Left ventricle myocardium superior (tissue), 1 donor: ENCODE measurements at regions not wholly inside any gene's neighbourhood (a gene's known extent, or its start where the extent isn't known, plus 50 kb on each side); places are given as distances from the start of the nearest gene placed in this dataset.
"Not testable (repeated sequence)": the region's sequence is repeated elsewhere in the genome, so short reads cannot be mapped to it uniquely, and the experiment has no call there.

ENCODE experiments used
- ATAC-seq: fragments of 200-7000 bp; cut with Tn5 transposase; one replicate; pipeline ENCODE4 v1.9.1; 2020; ENCODE audit warnings: mild to moderate bottlenecking, moderate library complexity
- DNase-seq: peaks from one replicate; pipeline ENCODE4 v3.0.0-alpha.2; 2020
- intact Hi-C: fragments of 100-400 bp; cut with micrococcal nuclease; formaldehyde crosslinking; loops from one replicate; pipeline ENCODE4 v1.11.0; 2022
- donor health status: DM: no; HTN: yes; CAD: no; lungs with severe emphysema.

DNA sequence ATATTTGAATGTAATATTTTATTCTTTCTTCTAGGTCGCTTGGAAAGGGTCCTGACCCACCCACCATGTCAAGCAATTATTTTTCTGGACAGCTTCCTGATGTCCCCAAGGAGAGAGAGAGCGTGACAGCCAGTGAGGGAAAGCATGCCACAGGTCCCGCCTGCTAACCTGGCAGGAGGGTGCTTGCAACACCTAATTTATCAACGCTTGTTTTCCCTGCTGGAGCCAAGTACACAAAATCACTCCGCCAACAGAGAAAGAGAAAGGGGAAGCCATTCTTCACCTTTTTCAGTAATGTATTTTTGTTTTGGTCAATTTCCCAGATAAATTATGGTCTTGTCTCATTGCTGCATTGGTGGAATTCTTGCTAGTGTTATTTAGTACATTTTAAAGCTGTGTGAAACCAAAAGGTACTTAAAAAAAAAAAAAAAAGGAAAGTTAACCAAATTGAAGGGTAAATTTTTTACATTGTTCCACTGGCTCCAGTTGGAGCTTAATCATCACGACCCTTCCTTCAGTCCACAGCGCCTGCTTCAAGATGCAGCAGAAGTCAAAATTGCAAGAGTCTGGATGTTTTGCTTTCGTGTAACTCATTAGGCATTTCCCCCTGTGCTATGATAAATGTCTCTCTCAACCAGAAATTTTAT, 88.5 kb upstream of the COPS8 start:
- DNase-seq (no peak), ATAC-seq (no peak)
- intact Hi-C loops, result no loop called here

DNA sequence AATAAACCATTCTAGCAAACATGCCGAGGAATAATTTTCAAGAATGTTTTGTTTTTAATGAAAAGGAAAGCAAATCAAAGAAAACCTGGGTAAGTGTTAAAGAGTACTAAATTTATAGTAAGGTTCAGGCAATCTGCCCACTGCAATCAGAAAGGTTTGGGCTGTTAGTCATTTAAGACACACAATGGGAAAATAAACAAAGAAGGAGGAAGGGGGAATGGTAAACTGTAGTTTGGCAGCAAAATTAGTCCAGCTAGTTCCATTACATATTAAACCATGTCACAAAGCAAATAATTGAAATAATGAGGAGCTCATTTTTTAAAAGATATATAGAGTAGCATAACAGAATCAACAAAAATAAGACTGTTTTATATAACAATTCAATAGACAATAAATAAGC, 87.5 kb upstream of the COPS8 start:
- ATAC-seq, result no peak
- intact Hi-C loops, result no loop called here
- no peak for DNase-seq

DNA sequence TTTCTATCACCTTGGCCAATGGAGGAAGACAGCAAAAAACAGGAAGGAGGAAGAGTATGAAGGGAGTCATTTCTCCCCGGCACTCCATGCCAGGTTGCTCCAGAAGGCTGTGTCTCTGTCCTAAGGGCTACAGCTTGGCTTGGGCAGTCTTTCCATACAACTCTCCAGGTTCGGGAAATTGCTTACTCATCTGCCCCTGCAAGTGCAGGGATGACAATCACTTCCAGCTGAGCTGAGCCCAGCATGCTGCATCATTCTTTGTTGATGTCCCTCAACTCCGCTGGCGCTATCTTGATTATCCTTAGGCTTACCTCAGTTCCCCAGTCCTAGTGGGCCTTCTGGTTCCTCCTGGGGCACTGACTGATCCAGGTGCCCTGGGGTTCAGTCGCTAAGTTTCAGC, 86.9 kb upstream of the COPS8 start:
- ATAC-seq, result no peak
- no peak for DNase-seq
- intact Hi-C loops, result no loop called here

DNA sequence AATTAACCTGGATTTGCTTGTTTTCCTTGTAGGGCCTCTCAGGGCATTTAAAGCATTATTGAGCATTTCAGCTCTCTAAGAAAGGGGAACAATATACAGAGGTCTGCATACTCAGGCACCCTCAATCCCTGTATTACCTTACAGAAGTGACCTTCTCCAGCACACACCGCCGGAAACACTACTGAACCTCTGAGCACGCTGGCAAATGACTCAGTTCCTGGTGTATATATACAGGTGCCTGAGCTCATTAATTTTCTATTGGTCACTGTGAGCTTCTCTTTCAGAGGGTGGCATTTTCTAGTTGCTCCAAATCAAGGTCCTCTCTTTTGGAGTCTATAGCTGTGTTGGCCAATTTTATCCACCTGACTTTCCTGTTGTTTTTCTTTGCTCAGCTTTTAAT, 85.2 kb upstream of the COPS8 start:
- DNase-seq (no peak), ATAC-seq (no peak)
- intact Hi-C loops, result no loop called here

DNA sequence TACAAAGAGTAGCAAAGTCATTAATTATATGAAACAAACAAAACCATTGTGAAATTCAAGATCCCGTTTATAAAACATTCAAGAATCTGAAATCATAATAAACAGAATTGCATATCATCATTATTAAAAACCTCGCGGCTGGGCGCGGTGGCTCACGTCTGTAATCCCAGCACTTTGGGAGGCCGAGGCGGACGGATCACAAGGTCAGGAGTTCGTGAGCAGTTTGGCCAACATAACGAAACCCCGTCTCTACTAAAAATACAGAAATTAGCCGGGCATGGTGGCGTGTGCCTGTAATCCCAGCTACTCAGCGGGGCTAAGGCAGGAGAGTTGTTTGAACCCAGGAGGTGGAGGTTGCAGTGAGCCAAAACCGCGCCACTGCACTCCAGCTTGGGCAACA, 80.3 kb upstream of the COPS8 start:
- DNase-seq, ATAC-seq, intact Hi-C loops: not testable (repeated sequence)

DNA sequence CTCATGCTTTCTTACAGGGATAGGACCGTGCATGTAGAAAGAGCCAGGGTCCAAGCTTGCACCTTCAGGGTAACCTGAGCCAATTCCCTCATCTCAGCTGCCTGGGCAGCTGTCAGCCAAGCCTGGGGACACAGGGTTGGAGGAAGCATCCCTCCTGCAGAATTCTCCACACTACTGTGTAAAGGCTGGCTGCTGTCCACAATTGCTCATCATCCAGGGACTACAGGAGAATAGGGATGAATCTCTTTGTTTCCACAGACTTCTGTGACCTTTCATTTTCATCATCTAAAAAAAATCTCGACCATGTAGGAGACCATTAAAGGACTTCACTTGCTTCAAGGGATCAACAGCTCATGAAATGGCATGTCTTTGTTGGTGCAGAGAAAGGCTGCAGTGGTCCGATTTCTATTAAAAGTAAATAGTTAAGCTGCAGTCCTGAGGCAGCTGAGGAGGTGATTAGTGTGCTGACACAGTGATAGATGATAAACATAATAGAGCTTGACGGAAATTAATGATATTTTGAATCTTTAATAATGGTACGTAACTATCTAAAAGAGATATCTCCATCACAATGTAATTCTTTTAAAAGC, 74.4 kb upstream of the COPS8 start:
- ATAC-seq, result no peak
- intact Hi-C loops, result no loop called here
- no peak for DNase-seq

DNA sequence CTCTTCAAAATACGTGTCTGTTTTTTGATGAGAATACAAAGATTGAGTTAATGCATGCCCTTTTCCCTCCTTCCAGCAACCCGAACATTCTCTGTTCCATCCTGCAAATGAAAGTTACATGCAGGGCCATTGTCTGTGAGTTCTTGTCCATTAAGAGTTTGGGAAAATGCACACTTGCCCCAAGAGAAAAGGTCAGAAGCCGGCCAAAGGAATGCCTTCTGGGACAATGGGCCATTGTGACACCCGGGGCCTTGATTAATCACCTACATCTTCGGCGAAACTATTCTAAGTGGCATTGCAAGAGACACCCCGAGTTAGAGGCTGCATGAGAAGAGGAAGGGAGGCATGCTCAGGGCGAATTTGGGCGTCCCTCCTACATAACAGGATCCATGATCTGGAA, 73.7 kb upstream of the COPS8 start:
- DNase-seq, result no peak
- intact Hi-C loops, result no loop called here
- ATAC-seq, result no peak

DNA sequence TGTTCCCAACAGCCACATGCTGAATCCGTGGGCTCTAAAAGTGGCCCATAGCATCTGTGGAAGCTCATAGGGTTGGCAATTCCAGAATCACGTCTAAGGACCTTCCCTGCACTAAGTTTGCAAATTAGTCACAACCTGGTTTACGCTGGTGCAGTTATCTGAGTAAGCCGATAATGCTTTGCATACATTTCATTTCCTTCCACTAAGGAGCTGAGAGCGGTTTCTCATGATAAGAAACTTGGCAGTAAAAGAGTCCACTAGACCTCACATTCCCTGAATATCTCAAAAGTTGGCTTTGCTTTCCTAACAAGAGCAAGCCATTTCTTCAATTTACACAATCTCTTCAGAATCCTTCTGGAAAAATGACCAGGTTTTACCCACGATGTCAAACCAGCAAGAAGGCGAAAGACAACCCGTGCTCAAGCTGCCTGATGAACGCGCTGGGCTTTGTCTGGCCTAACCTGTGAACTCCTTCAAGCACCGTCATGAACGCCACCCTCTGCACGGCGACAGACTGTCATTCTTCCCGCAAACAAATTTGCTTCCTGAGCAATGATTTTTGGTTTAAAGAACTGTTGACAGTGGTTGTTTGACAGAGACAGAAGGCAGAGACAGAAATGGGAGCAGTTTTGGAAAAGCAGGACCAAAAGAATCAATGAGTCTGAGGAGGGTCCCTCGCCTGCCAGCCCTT, 73.0 kb upstream of the COPS8 start:
- ATAC-seq (no peak), DNase-seq (no peak)
- intact Hi-C loops, result no loop called here

DNA sequence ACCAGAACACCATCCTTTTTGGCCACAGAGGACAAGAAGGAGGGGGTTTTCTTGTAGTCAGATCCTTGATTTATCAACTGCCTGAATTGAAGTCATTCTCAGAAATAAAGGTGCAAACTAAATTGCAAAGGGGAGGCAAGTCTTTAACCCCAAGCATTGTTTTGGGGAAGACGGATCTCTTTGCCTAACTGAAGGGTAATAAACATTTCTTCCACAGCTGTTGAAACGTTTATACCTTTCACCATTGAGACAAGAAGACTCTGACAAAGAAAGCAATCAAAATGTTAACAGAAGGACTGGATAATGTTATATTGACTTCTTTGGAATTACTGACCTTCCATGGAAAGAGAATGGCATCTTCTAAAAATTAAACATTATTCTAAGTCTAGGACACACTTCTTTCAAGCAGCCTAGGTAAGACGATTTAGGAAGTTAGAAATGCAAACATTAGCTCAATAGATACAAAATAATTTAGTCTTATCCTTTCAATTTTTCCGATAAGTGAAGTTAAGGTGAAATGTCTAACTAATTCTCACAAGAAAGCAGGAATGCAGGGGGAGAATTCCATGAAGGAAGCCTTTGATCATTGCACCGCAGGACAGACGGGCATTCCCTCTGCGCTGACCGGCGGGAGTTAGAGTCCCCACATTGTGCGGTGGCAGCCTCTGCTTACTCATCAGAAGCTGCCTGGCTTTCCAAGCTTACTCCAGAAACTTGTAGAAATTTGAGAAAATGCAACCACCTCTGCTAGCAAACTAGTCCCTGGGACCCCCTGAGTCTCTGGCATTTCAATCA, 69.4 kb upstream of the COPS8 start:
- DNase-seq (no peak), ATAC-seq (no peak)
- intact Hi-C loops, result no loop called here

DNA sequence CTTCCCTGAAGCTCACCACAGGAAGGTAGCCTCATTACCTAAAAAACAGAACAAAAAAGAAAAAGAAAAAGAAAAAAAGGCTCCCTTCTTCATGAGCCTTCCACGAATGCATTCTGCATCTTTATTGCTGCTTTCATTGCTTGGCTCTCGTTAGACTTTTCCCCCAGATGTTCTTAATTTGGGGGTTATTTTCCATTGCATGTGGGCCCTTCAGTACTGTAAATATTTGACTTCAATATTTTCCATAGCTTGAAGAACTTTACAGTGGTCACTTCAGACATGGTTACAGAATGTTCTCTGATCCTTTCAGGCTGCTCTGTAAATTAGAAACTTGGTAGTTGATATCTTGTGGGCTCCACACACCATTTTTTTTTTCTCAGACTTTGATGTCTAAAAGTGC, 65.6 kb upstream of the COPS8 start:
- ATAC-seq (no peak), DNase-seq (no peak)
- intact Hi-C loops, result no loop called here

DNA sequence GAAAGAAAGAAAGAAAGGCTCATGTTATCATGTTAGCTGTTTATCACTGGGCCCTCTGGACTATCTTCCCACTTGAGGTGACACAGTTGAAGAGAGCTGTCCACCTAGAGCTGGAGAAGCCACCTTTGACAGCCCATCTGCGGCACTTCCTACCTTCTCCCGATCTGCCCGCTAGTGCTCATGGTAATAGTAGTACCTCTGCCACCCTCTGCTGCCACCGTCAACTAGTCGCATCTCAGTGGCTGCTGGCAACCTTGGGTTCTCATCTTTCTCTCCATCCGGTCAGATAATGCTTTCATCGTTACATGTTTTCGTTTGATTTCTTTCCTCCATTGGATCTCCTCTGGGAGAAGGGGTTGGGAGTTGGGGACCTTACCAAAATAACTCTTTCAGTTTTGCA, 63.2 kb upstream of the COPS8 start:
- DNase-seq, result no peak
- intact Hi-C loops, result no loop called here
- peak; percentile 28 for ATAC-seq

DNA sequence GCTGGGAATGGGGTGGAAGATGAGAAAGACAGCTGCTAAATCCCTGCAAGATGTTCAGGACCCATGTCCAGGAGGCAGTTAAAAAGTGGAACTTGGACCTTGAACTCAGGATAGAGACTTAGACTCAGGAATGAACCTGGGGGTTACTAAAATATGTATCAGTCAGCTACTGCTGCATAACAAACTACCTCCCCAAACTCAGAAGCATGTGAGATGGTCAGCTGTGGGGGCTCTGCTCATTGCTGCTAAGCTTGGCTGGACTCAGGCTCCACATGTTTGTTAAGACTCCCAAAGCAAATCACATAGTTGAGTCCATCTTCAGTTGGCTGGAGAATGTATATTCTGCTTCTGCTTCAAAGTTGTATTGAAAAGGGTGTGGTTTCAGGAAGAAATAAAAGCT, 61.4 kb upstream of the COPS8 start:
- intact Hi-C loops, result no loop called here
- DNase-seq (no peak), ATAC-seq (no peak)

DNA sequence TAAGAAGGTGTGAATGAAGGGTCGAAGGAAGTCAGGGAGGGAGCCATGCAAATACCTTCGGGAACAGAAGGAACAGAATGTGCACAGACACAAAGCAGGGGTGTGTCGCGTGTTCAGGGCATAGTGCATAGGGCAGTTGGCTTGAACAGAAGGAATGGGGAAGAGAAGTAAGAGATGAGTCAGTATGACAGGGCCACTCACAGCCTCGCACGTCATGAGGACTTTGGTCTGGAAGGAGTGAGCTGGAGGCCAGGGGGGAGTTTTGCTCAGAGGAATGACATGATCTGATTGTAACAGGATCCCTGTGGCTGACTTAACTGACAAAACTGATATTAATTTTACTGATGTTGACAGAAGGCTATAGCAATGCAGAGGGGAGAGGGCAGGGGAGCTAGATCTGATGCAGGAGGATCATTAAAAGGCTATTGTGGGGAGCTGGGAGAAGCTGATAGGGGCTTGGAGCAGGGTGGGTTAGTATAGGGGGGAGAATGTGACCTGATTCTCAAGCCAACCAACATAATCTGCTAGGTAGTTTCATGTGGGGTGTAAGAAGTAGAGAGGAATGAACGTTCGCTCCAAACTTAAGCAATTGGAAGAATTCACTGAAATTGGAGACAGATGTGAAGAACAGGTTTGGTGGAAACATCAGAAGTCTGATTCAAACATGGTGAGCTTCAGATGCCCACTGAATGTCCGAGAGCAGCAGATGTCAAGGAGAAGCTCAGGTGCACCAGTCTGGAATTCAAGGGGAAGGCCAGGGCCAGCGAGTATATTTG, 60.4 kb upstream of the COPS8 start:
- DNase-seq (no peak), ATAC-seq (no peak)
- intact Hi-C loops, result loop anchor here (5.0 kb wide), 1 partner anchor 518 kb away; a partner anchor contains a TSS

DNA sequence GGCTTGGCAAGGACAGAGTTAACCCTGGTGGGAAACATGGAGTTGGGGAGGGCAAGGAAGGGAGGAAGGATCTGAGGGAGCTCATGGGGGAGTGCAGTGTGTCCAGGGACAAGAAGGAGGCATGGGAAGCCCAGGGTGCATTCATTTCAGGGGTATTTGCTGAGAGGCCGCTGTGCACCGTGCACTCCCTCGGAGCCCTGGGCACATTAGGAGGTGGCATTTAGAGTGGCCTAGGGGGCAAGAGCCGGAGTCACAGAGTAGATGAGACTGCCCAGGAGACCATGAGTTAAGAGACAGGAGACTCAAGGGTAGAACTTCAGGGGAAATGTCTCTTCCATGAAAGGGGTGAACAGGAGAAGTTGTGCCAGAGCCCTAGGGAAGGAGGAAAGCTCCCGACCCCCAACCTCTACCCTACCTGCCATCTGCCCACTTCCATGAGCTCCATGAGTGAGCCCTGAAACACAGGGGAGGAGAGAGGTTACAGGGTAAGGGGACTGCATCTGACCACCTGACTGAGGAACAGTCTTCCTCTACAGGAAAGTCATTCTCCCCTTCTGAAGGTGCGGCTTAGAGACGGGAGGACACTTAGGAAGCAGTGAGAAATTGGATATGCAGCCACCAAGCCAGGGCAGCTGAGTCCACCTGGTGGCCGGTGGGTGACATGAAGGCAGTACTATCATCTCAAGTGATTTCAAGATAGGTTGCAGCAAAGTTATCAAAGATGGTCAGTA, 58.5 kb upstream of the COPS8 start:
- ATAC-seq (peak; percentile 93), DNase-seq (peak; percentile 84)
- intact Hi-C loops, result loop anchor here (5.0 kb wide), 1 partner anchor 520 kb away; a partner anchor contains a TSS

DNA sequence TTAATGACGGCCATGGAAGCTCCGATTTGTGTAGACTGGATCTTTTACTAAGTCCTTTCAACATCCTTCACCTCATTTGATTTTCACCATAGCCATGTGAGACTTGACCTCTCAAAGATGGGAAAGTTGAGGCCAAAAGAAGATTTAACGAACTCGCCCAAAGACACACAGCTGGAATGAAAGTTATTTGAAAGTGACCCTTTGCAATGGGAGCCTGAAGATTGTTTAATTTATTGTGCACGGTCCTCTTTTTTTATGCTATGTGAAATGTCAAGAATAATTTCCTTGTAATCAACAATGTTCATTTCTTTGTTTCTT, 58.0 kb upstream of the COPS8 start:
- DNase-seq (no peak), ATAC-seq (no peak)
- intact Hi-C loops, result loop anchor here (5.0 kb wide), 1 partner anchor 520 kb away; a partner anchor contains a TSS

DNA sequence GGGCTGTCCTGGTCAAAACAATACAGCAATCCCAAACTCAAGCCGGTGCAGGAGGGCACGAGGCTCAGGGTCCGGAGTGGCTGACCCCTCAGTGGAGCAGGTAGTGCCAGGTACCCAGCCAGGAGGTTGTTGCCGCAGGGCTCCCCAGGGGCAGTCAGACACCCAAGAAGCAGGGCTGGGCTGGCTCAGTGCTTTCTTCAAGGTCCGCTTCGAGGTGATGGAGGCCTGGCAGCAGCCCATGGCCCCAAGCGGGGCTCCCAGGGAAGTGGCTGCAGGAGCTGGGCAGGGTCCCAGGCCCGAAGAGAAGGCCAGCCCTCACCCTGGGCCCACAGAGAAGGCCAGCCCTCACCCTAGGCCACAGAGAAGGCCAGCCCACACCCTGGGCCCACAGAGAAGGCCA, 55.3 kb upstream of the COPS8 start:
- ATAC-seq, result no peak
- intact Hi-C loops, result no loop called here
- DNase-seq, result no peak

DNA sequence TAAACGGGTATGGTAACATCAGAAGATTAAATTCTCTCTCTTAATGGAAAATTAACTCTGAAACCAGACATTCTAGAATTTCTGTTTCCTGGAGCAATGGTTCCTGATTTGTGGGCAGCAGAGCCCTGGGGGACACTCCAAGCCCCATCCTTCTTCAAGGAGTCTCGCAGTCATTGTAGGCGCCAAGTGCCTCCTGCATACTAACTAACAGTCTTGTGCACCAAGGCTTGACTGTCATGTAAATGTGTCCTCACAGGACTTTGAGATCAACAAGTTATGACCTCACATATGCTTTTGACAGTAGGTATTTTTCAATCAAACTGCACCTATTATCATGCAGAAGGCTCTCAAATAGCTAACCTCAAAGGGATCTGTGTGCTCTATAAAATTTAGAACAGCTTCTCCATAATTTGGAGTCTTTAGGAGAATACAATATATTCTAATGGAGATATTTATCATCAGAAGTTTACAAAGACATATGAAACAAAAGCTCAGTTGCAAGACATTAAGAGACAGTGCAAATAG, 52.1 kb upstream of the COPS8 start:
- no peak for ATAC-seq
- no peak for DNase-seq
- intact Hi-C loops, result no loop called here

DNA sequence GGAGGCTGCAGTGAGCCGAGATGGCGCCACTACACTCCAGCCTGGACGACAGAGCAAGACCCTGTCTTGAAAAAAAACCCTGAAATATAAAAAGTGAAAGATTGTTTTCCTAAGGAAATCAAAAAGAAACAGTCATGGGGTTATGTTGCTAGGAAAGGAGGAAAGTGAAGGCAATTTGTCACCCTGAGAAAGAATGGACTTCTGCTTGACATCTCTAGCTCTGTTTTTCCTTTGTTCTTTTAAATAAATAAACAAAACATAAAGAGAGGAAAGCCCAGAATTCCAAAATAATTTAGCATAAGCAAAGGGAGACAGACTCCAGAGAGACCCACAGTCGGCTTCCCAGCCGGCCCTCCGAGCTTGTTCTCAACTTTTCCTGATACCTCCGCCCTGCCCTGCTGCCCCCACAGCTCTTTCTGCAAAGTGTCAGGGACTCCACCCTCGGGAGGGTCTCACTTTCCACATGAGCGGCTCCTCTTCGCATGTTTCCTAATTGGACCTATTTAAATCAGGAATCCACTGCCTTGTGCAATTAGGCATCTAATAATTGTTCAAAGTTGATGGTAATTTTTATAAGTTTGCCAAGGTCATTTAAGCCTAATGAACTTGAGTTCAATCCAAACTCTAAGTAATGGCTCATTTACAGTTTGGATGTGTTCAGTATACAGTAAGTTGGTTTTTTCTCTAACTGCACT, 49.8 kb upstream of the COPS8 start:
- intact Hi-C loops, result no loop called here
- DNase-seq, result no peak
- ATAC-seq, result no peak
